Jurkat, Clone E6-1 (cell line): ENCODE measurements at regions not wholly inside any gene's neighbourhood (a gene's known extent, or its start where the extent isn't known, plus 50 kb on each side); places are given as distances from the start of the nearest gene placed in this dataset.
"Not testable (repeated sequence)": the region's sequence is repeated elsewhere in the genome, so short reads cannot be mapped to it uniquely, and the experiment has no call there.

Experiments
- DNase-seq: peaks from one replicate; pipeline ENCODE4 v3.0.0-alpha.2; 2011; ENCODE audit warnings: low read depth, low spot score
- H3K4me3 ChIP-seq: 2 replicates; pipeline ENCODE4 v1.5.1; 2011; ENCODE audit warnings: mild to moderate bottlenecking, low read length, control low read depth, moderate library complexity

GRCh38 chr5:4023091-4023752 lies 427.6 kb downstream of the IRX1 start:
- H3K4me3 ChIP-seq = no peak overlapping the region
- DNase-seq = no peak

GRCh38 chr5:4023753-4024335 lies 428.2 kb downstream of the IRX1 start:
- DNase-seq = no peak
- no peak overlapping the region for H3K4me3 ChIP-seq

GRCh38 chr5:4027088-4027734 lies 431.6 kb downstream of the IRX1 start:
- no peak for DNase-seq
- no peak overlapping the region for H3K4me3 ChIP-seq

- H3K4me3 ChIP-seq = no peak overlapping the region
- DNase-seq = no peak
Measured at GRCh38 chr5:4028384-4028783, 432.8 kb downstream of the IRX1 start.

GRCh38 chr5:4033546-4033945 lies 437.9 kb downstream of the IRX1 start:
- not testable (repeated sequence) for DNase-seq, H3K4me3 ChIP-seq

GRCh38 chr5:4036861-4037260 lies 441.2 kb downstream of the IRX1 start:
- no peak for DNase-seq

GRCh38 chr5:4038994-4039393 lies 443.4 kb downstream of the IRX1 start:
- DNase-seq = no peak
- no peak overlapping the region for H3K4me3 ChIP-seq

More at GRCh38 chr5:4036861-4037260, 441.2 kb downstream of the IRX1 start:
- no peak overlapping the region for H3K4me3 ChIP-seq

- DNase-seq = peak; percentile 18
- H3K4me3 ChIP-seq = no peak overlapping the region
Measured at GRCh38 chr5:4042311-4042710, 446.7 kb downstream of the IRX1 start.

- no peak for DNase-seq
- H3K4me3 ChIP-seq = no peak overlapping the region
Measured at GRCh38 chr5:4043135-4043534, 447.5 kb downstream of the IRX1 start.

GRCh38 chr5:4044881-4045280 lies 449.2 kb downstream of the IRX1 start:
- DNase-seq = no peak
- no peak overlapping the region for H3K4me3 ChIP-seq

- DNase-seq = no peak
- H3K4me3 ChIP-seq = no peak overlapping the region
Measured at GRCh38 chr5:4048398-4048797, 452.8 kb downstream of the IRX1 start.

GRCh38 chr5:4050203-4050602 lies 454.6 kb downstream of the IRX1 start:
- H3K4me3 ChIP-seq = no peak overlapping the region
- DNase-seq = peak; percentile 61

GRCh38 chr5:4053136-4053535 lies 457.5 kb downstream of the IRX1 start:
- no peak overlapping the region for H3K4me3 ChIP-seq
- DNase-seq = no peak

GRCh38 chr5:4054092-4054491 lies 458.5 kb downstream of the IRX1 start:
- no peak for DNase-seq
- no peak overlapping the region for H3K4me3 ChIP-seq

GRCh38 chr5:4058899-4059298 lies 463.3 kb downstream of the IRX1 start:
- no peak overlapping the region for H3K4me3 ChIP-seq
- DNase-seq = no peak

GRCh38 chr5:4065472-4066320 lies 470.1 kb downstream of the IRX1 start:
- DNase-seq = no peak
- H3K4me3 ChIP-seq = no peak overlapping the region

GRCh38 chr5:4068171-4068570 lies 472.5 kb downstream of the IRX1 start:
- no peak overlapping the region for H3K4me3 ChIP-seq
- no peak for DNase-seq

- DNase-seq = no peak
Measured at GRCh38 chr5:4078544-4078943, 482.9 kb downstream of the IRX1 start.

GRCh38 chr5:4079831-4080230 lies 484.2 kb downstream of the IRX1 start:
- H3K4me3 ChIP-seq = no peak overlapping the region
- DNase-seq = no peak

More at GRCh38 chr5:4078544-4078943, 482.9 kb downstream of the IRX1 start:
- H3K4me3 ChIP-seq = no peak overlapping the region

- no peak for DNase-seq
- H3K4me3 ChIP-seq = no peak overlapping the region
Measured at GRCh38 chr5:4080370-4080769, 484.7 kb downstream of the IRX1 start.
